HG03025 (cell line): ENCODE measurements at regions not wholly inside any gene's neighbourhood (a gene's known extent, or its start where the extent isn't known, plus 50 kb on each side); places are given as distances from the start of the nearest gene placed in this dataset.
A peak's percentile ranks its signal among the peaks of the same experiment; 100 is the strongest.
"Not testable (repeated sequence)": the region's sequence is repeated elsewhere in the genome, so short reads cannot be mapped to it uniquely, and the experiment has no call there.

Source experiments
- ATAC-seq: cut with Tn5 transposase; IDR thresholded peaks from one replicate; pipeline ENCODE4 v1.9.1; 2021; ENCODE audit warnings: mild to moderate bottlenecking, moderate library complexity; ENCODE audit not compliant: unreplicated experiment, low FRiP score

DNA sequence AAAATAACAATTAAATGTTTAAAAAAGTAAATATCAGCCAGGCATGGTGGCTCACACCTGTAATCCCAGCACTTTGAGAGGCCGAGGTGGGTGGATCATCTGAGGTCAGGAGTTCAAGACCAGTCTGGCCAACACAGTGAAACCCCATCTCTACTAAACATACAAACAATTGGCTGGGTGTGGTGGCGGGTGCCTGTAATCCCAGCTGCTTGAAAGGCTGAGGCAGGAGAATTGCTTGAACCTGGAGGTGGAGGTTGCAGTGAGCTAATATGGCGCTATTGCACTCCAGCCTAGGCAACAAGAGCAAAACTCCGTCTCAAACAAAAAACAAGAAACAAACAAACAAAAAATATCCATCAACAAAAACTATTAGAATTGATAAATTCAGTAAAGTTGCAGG is 77.5 kb downstream of the SNX5 start:
- ATAC-seq: not testable (repeated sequence)

DNA sequence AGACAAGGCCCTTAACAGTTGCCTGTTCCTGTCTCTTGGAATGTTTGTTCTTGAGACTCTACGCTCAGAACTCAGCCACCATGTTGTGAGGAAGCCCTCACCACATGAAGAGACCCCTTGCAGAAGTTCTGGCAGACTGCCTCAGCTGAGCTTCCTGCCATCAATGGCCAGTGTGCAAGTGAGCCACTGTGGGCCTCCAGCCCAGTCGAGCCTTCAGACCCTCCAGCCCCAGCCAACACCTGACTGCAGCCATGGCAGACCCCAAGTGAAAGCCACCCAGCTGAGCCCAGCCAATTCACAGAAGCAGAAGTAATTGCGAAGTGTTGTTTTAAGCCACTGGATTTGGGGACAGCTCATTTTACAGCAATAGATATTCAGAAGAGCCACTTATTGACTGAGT is 78.3 kb downstream of the SNX5 start:
- ATAC-seq: no peak

DNA sequence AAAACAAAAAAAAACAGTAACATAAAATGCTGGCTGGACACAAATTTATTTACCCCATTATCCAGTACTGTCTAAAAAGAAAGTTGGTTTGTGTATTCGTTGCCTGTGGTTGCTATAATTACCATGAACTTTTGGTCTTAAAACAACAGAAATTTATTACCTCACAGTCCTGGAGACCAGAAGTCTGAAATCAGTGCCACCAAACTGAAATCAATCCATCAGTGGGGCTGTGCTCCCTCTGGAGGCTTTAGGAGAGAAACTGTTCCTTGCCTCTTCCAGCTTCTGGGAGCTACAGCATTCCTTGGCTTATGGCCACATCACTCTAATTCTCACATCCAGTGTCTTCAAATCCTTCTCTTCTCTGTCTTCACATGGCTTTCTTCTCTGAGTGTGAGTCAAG is 79.4 kb downstream of the SNX5 start:
- no peak for ATAC-seq

- ATAC-seq: no peak
Observed at GRCh38 chr20:17888044-17888443, 80.5 kb downstream of the SNX5 start.

GRCh38 chr20:17887331-17888030 is 81.1 kb downstream of the SNX5 start:
- no peak for ATAC-seq

DNA sequence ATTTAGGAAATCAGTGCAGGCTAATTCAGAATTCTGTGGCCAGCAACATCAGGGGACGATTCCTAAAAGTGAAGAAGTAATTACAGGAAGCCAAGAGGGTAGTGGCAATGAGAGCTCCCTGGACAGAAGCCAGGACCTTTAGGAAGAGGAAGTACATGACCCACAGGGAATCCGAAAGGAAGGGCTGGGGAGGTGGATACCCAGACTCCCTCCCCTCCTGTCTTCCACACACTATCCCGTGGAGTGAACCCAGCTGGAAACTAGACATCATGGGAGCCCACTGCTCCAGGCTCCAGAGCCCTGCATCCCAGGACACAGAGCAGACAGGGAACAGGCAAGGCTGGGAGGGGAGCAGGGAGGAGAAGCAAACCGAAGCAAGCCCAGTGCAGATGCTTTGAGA is 83.0 kb downstream of the SNX5 start:
- ATAC-seq: no peak

DNA sequence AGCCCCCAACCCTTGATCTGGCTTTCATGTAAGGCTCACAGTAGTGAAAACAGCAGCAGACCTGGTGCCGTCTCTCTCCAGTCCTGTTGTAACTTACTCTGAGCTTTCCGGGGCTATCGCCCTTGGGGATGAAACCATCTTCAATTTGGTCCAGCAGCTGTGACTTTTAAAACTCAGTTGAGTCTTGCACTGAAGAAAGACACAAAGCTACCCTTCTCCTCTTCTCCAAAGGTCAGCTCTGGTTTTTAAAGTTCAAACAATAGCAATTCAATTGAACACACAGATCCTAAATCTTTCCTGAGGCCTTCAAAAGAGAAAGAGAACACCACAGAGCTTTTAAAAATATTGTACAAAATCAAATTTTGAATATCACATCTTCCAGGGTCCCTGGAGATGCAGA is 83.5 kb downstream of the SNX5 start:
- no peak for ATAC-seq

DNA sequence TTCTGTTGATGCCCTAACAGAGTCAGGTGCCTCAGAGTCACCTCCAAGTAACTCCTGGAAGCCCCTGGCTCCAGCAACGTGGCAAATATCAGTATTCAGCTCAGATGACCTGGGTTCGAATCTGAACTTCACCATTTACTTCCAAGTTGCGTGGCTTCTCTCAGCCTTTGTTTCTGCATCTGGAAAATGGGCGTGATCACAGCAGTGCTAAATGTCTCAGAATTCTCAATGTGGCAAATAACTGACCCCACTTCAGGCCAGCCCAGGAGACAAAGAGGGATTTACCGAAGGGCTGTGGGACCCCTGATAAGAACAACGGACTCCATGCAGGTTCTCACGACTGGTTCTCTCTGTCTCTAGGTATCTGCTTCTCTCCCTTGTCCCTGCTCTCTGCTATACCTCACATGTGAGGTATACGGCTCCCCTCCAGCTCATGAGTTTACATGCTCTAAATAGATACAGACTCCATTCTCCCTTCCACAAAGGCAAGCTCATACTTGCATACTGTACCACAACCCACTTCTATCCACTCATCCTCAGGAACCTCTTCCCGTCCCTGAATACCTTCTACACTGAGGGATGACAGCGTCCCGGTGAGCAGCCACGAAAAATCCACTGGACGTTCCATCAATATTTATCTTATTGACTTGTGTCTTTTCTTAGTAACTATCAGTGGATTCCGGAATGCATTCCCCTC is 84.1 kb downstream of the SNX5 start:
- no peak for ATAC-seq

- no peak for ATAC-seq
Observed at GRCh38 chr20:17883592-17884306, 84.8 kb downstream of the SNX5 start.

DNA sequence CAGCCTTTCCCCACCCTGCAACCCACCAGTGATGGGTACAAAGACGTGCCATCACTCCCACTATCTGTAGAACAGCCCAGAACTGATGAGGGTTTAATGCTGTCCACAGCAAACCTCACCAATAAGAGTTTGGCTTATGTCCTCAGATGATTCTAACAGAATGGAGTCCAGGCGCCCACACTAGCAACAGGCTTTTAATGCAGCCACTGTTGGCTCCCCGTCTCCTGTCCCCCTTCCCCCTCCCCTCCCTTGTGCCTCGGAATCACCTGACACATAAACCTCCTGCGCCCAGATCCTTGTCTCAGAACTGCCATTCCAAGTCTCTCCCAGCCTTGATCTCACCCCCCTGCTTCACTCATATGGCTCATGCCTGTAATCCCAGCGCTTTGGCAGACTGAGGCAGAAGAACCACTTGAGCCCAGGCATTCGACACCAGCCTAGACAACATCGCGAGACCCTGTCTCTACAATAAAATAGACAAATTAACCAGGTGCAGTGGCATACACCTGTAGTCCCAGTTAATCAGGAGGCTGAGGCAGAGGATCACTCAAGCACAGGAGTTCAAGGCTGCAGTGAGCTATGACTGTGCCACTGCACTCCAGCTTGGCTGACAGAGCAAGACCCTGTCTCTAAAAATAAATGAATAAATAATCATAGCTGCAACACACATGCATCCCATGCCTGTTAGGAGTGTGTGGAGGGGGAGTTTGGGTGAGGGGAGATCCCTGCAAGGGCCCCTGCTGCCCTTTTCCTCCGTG is 85.6 kb downstream of the SNX5 start:
- ATAC-seq: no peak

DNA sequence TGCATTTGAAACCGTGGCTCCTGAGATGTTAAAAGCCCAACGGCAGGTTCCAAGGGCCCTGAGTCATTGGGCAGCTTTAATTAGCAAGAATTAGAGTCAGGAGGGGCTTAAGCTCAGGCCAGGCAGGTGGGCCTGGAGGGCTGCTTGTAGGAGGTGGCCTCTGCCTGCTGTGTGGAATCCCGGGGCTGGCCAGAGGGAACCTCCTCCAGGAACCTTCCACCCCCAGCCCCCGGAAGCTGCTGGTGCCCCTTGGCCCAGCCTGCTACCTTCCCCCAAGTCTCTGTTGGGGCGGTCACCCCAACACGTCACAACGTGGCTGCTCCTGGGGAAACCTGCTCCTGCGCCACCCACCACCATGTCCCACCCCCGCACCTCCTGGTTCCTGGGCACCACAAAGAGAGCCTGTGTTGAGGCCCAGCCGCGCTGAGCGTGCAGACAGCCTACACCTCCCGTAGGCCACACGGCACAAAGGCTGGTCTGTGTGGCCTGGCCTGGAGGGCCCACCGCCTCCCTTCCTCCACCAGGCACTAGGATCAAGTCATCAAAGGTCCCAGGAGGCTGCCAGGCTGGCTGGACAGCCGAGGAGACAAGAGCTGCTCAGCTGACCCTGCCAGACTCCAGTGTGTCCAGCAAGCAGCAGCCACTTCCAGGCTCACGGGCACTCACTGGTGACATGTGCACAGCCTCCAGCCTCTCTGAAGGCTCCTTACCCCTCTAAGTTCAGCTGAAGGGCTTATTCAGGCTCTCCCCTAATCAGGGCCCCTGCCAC is 86.3 kb downstream of the SNX5 start:
- ATAC-seq: no peak

- ATAC-seq: no peak
Observed at GRCh38 chr20:17881741-17882064, 86.9 kb downstream of the SNX5 start.

DNA sequence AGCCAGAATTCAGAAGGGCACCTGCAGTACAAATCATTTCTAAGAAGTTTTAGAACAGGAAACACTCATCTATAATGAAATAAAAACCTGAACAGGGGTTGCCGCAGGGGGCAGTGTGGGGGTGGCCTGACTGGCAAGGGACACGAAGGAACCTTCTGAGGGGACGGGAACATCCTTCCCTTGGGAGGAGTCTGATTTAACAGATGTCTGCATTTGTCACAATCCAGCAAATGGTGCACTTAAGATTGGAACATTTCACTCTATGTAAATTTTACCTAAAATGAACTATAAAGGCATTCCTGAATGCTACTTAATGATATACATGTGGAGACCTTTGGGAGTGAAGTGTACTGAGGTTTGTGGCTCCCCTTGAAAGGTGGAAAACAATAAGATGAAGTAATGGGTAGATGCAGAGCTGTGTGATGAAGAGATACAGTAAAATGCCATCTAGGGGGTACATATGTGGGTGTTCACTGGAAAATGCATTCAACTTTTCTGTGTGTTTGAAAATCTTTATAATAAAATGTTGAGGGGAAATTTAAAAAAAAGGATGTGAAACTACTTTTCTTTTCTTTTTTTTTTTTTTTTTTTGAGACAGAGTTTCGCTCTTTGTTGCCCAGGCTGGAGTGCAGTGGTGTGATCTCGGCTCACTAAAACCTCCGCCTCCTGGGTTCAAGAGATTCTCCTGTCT is 89.5 kb downstream of the SNX5 start:
- ATAC-seq: no peak

- peak; percentile 46 for ATAC-seq
Observed at GRCh38 chr20:17878069-17878911, 90.3 kb downstream of the SNX5 start.

DNA sequence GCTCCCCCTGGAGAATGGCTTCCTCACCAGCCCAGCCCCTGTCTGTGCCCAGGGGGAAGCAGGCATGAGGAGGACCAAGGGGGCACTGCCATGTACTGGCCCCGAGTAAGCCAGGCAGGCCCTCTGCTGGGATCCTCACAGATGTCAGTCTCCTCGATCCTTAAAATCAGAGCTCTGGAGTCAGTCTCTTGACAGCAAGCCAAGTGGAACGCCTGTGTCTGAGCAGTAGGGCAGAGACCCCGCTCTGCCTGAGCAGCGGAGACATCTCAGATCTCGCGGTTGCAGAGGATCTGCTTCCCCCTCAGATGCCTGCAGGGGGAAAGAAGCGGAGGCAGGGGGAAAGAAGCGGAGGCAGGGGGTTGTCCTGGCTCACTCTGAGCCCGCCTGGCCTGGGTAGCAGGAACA is 92.6 kb downstream of the SNX5 start:
- no peak for ATAC-seq

DNA sequence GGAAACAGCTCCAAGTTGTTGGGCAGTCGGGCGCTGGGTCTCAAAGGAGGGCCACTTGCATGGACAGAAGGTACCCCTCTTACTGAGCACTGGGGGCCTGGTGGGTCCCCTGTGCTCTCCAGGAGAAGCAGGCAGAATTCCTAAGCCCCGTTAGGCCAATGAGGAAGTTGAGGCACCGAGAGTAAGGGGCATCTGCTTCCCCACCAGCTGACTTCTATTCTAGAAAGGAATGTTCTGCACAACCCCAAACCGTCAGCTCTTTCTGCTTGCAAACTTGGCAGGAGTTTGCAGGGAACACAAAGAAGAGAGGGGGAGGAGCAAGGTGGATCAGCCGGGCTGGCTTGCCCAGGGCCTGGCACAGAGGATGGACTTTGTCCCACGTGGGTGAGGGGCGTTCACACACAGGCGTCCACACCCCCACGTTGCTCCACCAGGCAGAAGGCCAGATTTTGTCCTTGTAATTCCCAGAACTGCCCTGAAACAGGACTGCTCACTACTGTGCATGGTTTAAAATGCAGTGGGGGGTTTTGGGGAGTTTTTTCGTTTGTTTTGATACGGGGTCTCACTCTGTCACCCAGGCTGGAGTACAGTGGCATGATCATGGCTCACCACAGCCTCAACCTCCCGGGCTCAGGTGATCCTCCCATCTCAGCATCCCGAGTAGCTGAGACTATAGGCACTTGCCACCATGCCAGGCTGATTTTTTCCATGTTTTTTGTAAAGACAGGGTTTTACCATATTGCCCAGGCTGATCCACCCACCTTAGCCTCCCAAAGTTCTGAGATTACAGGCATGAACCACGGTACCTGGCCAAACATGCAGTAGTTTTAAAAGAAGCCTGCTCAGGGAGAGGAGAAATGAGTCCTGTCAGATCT is 93.3 kb downstream of the SNX5 start:
- no peak for ATAC-seq

DNA sequence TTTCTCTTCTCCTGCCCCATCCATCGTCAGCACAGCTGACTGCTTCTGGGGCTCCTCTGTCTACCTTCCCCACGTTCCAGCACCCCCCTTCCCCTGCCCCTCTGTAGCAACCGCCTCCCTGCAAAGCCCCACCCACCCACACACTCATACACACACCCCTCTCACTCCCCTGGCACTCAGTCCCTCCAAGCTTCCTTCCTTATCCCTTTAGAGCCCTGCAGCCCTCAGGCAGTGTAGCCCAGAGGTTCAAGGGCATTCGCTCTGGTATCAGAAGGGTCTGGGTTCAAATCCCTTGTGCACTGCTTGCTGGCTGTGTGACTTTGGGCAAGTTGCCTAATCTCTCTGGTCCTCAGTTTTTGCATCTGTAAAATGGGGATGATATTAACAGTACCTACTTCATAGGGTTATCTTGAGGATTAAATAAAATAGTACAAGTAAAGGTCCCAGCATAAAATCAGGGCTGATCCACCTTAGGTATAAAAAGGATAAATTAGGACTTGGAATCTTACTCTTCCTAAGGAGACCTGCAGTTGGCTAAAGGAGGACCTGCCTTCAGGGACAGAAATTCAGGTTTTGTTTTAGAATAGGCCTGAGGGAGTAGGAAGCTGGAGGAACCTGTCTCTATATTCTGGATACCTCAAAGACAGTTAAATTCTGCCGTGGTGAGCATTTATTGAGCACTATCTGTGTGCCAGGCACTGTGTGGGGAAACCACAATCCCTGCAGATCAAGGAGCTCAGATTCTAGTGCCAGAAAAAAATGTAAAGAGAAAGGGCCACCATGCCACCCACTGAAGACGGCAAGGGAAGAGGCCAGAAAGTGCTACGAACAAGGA is 94.1 kb downstream of the SNX5 start:
- no peak for ATAC-seq
